SK-N-SH (cell line): ENCODE measurements at regions not wholly inside any gene's neighbourhood (a gene's known extent, or its start where the extent isn't known, plus 50 kb on each side); places are given as distances from the start of the nearest gene placed in this dataset.

Experiments
- CTCF ChIP-seq: fragments of 200-600 bp; sonication (generic); IDR thresholded peaks from 2 replicates; pipeline ENCODE4 v1.6.1; 2017; ENCODE audit warnings: antibody characterized with exemption, mild to moderate bottlenecking, moderate library complexity
- POLR2AphosphoS5 ChIP-seq: IDR thresholded peaks from 2 replicates; pipeline ENCODE4 v1.6.1; 2012; ENCODE audit warnings: low read depth, low read length

- TF ChIP-seq POLR2AphosphoS5: no peak
- TF ChIP-seq CTCF: no peak
Observed at GRCh38 chr12:74899031-74899829, 310.4 kb downstream of the KCNC2 start.
